PC-3 (cell line): ENCODE measurements at regions not wholly inside any gene's neighbourhood (a gene's known extent, or its start where the extent isn't known, plus 50 kb on each side); places are given as distances from the start of the nearest gene placed in this dataset.

Source experiments
- CTCF ChIP-seq: fragments of 300-600 bp; sonication (generic); conservative IDR thresholded peaks from 2 replicates; pipeline ENCODE4 v1.5.1; 2017; ENCODE audit warnings: antibody characterized with exemption, low read depth, mild to moderate bottlenecking, low read length
- EZH2phosphoT487 ChIP-seq: fragments of 300-600 bp; sonication (generic); IDR thresholded peaks from 2 replicates; pipeline ENCODE4 v1.6.1; 2018; ENCODE audit warnings: mild to moderate bottlenecking, antibody characterized with exemption, low read length, borderline replicate concordance

GRCh38 chr7:123057911-123058310 lies 62.4 kb upstream of the TAS2R16 start:
- TF ChIP-seq CTCF (no peak), EZH2phosphoT487 (no peak)
